Hepatic stellate cell (primary cell): ENCODE measurements at regions not wholly inside any gene's neighbourhood (a gene's known extent, or its start where the extent isn't known, plus 50 kb on each side); places are given as distances from the start of the nearest gene placed in this dataset.
"Not testable (repeated sequence)": the region's sequence is repeated elsewhere in the genome, so short reads cannot be mapped to it uniquely, and the experiment has no call there.

Source experiments
- DNase-seq: peaks from one replicate; pipeline ENCODE4 v3.0.0; 2011; ENCODE audit warnings: low spot score

- DNase-seq, result no peak
Observed at GRCh38 chr10:3374914-3375313, 202.3 kb upstream of the PITRM1 start.

DNA sequence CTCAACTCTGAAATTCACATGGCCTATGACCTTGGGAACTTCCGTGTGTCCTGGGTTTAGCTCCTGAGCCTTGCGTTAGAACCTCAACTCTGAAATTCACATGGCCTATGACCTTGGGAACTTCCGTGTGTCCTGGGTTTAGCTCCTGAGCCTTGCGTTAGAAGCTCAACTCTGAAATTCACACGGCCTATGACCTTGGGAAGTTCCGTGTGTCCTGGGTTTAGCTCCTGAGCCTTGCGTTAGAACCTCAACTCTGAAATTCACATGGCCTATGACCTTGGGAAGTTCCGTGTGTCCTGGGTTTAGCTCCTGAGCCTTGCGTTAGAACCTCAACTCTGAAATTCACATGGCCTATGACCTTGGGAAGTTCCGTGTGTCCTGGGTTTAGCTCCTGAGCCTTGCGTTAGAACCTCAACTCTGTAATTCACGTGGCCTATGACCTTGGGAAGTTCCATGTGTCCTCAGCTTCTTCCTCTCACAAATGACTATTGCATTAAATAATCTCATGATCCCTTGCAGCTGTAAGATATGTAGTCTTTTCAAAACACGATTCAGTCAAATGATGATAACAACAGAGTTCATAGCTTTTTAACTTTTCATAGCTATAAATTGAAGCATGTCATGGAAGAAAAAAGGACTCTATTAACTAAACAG is 200.9 kb upstream of the PITRM1 start:
- DNase-seq, result not testable (repeated sequence)

DNA sequence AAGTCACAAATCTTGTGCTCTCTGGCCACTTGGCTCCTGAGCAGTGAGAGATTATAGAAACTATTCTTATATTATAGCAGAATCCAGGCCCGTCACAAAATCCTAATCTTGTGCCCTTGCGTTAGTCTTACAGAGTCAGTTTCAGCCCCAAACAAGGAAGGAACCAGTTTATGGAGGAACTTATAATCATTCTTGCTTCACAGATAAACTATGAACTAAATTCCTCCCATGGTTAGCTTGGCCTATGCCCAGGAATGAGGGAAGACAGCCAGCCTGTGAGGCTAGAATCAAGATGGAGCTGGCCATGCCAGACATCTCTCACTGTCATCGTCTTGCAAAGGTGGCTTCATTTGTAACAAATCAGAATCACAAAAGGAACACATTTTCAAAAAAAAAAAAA is 199.7 kb upstream of the PITRM1 start:
- no peak for DNase-seq

DNA sequence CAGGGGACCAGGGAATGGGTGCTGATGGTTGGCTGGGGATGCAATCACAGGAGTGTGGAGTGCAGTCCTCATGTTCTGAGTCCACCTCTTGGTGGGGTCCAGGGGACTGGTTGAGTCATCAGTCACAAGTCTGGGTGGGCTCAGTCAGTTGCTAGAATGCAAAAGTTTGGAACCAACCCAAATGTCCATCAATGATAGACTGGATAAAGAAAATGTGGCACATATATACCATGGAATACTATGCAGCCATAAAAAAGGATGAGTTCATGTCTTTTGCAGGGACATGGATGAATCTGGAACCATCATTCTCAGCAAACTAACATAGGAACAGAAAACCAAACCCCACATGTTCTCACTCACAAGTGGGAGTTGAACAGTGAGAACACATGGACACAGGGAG is 199.0 kb upstream of the PITRM1 start:
- not testable (repeated sequence) for DNase-seq

DNA sequence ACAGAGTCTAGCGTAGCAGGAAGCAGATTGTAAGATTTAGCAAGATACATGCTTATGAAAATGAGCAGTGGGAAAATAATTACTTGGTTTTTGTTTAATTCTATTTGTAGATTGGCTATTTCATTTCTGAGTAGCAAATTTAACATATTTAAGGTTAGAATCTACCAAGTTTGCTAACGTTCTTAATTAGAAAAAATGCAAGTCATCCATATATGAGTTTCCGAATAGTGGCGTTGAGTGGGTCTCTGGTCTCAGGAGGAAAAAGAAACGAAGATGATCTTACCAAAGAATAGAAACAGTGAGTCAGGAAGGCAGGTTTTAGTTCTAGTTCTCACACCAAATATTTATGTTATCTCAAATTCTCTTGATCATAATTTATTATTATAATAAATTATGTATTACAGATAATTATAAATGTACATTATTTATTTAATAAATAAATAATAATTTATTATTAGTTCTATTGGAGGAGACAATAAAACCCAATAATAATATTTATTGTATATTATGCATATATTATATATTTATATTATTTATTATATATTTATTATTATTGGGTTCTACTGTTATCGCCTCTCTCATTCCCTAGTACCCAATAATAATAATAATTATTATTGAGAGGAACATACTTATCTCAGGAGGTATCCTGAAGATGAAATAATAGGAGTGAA is 194.3 kb upstream of the PITRM1 start:
- no peak for DNase-seq

DNA sequence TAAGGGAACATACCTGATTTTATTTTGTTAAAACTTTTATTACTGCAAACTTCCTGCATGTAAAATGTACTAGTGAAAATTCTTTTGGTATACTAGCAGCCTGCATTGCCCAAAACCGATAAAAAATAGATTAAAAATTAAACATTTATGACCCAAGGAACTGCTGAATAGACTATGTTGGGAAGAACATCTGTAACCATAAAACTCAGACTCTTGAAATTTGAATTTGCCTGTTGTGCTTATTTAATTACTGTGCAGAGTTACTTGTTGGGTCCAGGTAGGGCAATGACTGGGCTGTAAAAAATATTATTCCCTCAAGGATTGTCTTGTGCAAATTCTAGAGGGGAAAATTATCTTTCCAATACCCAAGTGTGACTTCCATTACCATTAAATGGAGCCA is 193.5 kb upstream of the PITRM1 start:
- DNase-seq, result no peak

DNA sequence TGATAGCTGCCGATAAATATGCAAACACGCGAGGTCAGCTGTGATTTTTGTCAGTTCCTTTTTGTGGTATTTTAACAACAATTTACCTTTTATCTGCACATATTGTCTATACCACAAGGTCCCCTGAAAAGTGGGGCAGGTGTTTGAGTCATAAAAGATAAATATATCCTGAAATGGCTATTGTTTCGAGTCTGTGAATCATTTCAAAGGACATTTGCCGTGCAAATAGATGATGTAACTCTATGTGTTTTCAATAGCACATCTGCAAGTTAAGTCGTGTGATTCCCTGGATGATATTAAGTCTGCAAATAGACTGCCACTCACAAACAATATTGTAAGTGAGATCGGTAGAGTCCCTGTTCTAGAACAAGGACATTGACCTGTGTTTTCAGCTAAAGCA is 193.0 kb upstream of the PITRM1 start:
- no peak for DNase-seq

DNA sequence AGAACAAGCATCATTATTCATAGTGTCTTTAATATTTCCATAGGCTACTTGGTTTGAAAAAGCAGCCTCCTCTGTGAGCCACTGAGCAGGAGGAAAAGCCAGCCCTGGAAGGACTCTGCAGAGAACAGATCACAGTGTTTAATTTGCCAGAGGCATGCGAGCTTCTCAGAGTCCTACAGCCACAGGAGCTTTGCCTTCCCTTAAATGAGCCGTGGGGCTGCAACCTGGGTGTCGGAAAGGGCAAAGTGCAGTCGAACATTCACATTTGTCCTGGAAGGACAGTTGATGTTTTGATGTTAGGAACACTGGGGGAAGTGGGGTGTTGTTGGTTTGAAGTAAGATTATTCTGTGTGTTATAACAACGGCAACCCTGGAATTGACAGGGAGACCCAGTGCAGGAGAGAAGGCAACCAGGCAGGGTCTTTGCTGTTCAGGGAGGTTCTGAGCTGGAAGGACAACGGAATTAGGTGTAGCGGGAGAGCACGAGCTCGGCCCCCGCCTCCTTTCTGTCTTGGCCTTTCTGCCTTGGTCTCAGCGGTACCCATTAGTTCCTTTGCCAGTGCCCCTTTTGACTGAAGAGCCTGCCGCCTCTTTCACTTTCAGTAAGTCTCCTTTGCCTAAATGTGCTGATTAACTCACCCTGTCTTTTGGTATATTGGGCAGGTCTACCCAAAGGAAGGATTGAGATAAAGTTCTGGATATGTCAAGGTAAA is 192.3 kb upstream of the PITRM1 start:
- no peak for DNase-seq

DNA sequence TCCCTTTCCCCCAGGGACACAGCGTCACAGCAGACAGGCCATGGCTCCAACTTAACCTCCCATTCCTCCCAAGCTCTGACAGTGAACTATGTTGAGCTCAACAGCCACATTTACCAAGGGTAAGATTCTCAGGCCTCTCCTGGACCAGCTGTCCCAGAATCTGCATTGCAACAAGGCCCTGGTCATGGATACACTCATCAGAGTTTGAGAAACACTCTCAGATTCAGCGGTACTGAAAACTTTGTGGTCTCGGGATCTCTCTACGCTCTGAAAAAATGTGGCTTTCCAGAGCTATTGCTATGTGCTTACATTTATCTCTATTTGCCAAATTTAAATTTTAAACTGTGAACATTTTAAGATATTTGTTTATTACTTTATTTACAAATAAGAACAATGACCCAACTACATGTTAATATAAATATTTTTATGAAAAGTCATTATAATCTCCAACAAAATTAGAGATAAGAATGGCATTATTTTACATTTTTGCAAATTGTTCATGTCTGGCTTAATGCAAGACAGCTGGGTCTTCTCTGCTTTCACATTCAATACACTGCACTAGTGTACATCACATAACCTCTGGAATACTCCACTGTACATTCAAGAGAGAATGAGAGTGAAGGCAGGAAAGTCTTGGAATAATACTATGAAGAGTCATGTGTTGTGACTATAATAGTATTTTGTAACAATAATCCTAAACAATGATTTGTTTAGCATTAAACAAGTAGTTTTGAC is 190.9 kb upstream of the PITRM1 start:
- DNase-seq, result no peak

- no peak for DNase-seq
Observed at GRCh38 chr10:3362394-3362793, 189.8 kb upstream of the PITRM1 start.

DNA sequence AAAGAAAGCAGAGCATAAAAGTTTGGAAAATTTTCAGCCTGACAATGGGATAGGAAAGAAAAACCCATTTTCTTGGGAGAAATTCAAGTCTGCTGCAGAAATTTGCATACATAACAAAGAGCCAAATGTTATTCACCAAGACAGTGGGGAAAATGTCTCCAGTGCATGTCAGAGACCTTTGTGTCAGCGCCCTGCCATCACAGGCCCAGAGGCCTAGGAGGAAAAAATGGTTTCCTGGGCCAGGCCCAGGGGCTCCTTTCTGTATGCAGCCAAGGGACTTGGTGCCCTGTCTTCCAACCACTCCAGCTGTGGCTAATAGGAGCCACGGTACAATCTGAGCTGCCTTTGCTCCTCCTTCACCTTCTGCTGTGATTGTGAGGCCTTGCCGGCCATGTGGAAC is 189.1 kb upstream of the PITRM1 start:
- DNase-seq, result no peak

- no peak for DNase-seq
Observed at GRCh38 chr10:3357737-3358136, 185.2 kb upstream of the PITRM1 start.

GRCh38 chr10:3355536-3355935 is 183.0 kb upstream of the PITRM1 start:
- no peak for DNase-seq

GRCh38 chr10:3354174-3354900 is 181.8 kb upstream of the PITRM1 start:
- no peak for DNase-seq

GRCh38 chr10:3353235-3353634 is 180.7 kb upstream of the PITRM1 start:
- DNase-seq, result no peak

DNA sequence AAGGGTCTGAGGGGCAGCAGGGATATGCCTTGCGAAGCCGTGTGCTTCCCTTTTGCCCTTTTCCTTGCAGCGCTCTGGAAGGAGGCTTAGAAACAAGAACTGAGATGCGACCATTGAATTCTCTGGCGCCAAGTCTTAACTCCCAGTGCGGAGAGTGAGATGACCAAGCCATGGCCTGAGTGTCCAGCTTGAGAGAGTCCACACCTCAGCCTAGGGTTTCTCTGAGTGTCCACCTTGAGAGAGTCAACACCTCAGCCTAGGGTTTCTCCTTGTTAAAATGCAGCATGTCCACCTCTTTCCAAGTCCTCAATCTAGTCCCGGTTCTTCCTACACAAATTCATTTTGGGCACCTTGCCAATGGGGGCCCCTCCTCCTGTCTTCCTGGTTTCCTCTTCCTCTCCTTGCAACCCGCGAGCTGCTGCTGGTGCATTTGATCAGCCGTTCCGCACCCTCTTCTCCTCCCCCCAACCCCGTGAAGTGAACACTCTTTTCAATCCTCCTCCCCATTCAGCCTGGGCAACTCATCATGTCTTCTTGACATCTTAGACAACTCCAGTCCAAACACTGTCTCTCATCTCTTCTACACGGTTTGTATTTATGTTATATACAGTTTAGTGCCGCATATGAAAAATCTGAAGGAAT is 178.2 kb upstream of the PITRM1 start:
- no peak for DNase-seq

GRCh38 chr10:3350205-3350604 is 177.6 kb upstream of the PITRM1 start:
- DNase-seq, result no peak

DNA sequence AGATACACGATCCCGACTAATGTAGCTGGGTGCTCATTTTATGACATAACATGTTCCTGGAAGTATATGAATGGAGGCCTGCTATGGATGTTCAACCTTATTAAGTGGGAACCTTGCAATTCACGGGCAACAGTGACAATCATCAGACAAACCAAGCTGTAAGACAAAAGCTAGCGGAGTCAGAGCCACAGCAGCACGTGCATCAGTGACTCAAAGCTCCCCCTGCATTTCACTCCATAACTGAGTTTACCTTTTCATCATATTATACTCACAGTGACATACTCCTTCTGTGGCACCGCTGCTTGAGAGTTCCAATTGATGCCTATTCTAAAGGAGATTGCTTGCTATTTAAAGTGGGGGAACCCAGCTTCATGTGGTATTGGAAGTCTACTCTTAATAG is 176.0 kb upstream of the PITRM1 start:
- DNase-seq, result no peak

GRCh38 chr10:3347413-3348182 is 175.0 kb upstream of the PITRM1 start:
- DNase-seq, result no peak

DNA sequence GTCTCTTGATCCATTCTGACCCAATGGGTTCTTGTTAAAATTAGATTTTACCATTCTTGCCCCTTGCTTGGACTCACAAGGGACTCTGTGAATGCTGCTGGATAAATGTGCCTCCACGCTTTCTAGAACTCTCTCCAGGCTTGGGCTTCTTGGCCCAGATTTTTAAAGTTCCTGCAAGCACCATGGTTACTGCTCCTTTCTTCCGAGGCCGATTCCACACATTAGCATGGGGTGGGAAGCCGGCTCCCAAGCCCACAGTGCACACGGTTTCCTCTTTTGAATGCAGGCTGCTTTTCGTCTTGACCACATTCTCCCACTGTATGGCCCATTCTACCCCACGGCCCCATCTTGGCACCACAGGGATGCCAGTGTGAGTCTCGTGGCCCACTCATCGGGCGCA is 174.3 kb upstream of the PITRM1 start:
- DNase-seq, result no peak

DNA sequence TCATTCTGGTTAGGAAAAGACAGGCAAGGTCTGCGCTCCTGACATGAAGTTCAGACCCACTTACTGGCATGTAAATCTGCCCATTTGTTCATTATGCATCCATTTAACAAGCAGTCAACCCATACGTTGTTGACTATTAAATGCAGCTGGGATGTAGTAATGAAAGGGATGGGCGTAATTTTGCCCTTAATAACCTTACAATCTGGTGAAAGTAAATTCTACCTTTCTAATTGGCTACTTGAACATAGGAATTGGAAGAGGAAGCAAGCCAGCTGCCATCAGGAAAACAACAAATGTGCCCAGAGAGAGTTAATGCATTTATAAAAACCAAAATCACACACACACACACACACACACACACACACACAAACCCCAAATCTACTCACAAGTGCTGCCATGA is 170.2 kb upstream of the PITRM1 start:
- no peak for DNase-seq
